Chondrocyte (in vitro differentiated cells): ENCODE measurements at regions not wholly inside any gene's neighbourhood (a gene's known extent, or its start where the extent isn't known, plus 50 kb on each side); places are given as distances from the start of the nearest gene placed in this dataset.
"Not testable (repeated sequence)": the region's sequence is repeated elsewhere in the genome, so short reads cannot be mapped to it uniquely, and the experiment has no call there.

Experiments used
- DNase-seq: peaks from one replicate; pipeline ENCODE4 v3.0.0; 2021; ENCODE audit warnings: mixed read lengths, low spot score
- H3K27ac Mint-ChIP-seq: one replicate; pipeline ENCODE4 v1.8.0; 2021; ENCODE audit warnings: mild to moderate bottlenecking, moderate library complexity, mixed read lengths; ENCODE audit not compliant: unreplicated experiment
- H3K27me3 Mint-ChIP-seq: 2 replicates; pipeline ENCODE4 v1.8.0; 2021; ENCODE audit warnings: low read depth, mixed read lengths
- H3K36me3 Mint-ChIP-seq: 2 replicates; pipeline ENCODE4 v1.8.0; 2021; ENCODE audit warnings: low read depth, mixed read lengths
- H3K4me1 Mint-ChIP-seq: 2 replicates; pipeline ENCODE4 v1.8.0; 2021; ENCODE audit warnings: low read depth, mild to moderate bottlenecking, mixed read lengths
- H3K4me3 Mint-ChIP-seq: one replicate; pipeline ENCODE4 v1.8.0; 2021; ENCODE audit warnings: mild to moderate bottlenecking, moderate library complexity, mixed read lengths; ENCODE audit not compliant: unreplicated experiment
- H3K9me3 Mint-ChIP-seq: 2 replicates; pipeline ENCODE4 v1.8.0; 2021; ENCODE audit warnings: low read depth, mixed read lengths

DNA sequence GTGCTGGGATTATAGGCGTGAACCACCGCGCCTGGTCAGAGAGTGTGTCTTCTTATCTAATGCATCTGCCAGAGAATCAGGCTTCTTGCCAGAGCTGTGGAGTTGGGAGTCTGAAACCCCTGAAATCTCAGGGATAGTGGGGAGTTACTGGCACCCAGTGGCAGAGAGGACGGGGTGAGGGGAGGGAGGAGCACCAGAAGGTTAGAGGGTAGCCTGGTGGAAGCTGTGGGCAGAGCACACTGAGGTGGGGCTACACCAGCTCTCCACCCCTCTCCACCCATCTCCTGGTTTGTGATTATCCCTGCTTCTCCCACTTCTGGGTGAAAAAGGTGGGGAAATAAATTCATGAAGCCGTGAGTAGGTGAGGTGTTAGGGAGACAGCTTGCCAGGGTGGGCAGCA is 63.9 kb upstream of the FAM153A start:
- not testable (repeated sequence) for H3K36me3 Mint-ChIP-seq, H3K9me3 Mint-ChIP-seq, H3K27me3 Mint-ChIP-seq, DNase-seq, H3K27ac Mint-ChIP-seq, H3K4me3 Mint-ChIP-seq, H3K4me1 Mint-ChIP-seq

- not testable (repeated sequence) for H3K4me1 Mint-ChIP-seq, H3K9me3 Mint-ChIP-seq, H3K36me3 Mint-ChIP-seq, H3K27me3 Mint-ChIP-seq, H3K27ac Mint-ChIP-seq, DNase-seq, H3K4me3 Mint-ChIP-seq
Measured at GRCh38 chr5:177845906-177846305, 63.2 kb upstream of the FAM153A start.

DNA sequence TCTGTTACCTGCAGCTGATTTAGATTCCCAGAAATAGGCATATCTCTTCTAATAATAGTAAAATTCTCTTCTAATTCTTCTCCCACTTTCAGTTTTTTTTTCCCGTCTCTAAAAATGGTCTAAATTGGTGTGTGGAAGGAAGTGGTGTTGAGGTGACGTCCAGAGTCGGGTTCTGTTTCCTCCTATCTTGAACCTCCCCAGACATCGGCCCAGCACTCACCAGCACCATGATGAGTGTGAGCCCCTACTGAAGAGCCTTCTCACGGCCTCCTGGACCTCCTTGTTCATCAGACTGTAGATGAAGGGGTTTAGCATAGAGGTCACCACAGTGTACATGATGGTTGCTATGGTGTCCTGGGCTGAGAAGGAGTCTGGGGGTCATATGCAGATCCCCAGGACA is 53.5 kb upstream of the FAM153A start:
- not testable (repeated sequence) for H3K36me3 Mint-ChIP-seq, H3K4me1 Mint-ChIP-seq, DNase-seq, H3K27me3 Mint-ChIP-seq, H3K9me3 Mint-ChIP-seq, H3K27ac Mint-ChIP-seq, H3K4me3 Mint-ChIP-seq
